GM19023 (cell line): ENCODE measurements at regions not wholly inside any gene's neighbourhood (a gene's known extent, or its start where the extent isn't known, plus 50 kb on each side); places are given as distances from the start of the nearest gene placed in this dataset.

Experiments
- ATAC-seq: cut with Tn5 transposase; IDR thresholded peaks from one replicate; pipeline ENCODE4 v1.9.1; 2021; ENCODE audit warnings: mild to moderate bottlenecking, moderate library complexity; ENCODE audit not compliant: unreplicated experiment

GRCh38 chr4:16952462-16952871 is 54.0 kb upstream of the LDB2 start:
- no peak for ATAC-seq
